ENCODE measurements at regions not wholly inside any gene's neighbourhood (a gene's known extent, or its start where the extent isn't known, plus 50 kb on each side); places are given as distances from the start of the nearest gene placed in this dataset.

DNA sequence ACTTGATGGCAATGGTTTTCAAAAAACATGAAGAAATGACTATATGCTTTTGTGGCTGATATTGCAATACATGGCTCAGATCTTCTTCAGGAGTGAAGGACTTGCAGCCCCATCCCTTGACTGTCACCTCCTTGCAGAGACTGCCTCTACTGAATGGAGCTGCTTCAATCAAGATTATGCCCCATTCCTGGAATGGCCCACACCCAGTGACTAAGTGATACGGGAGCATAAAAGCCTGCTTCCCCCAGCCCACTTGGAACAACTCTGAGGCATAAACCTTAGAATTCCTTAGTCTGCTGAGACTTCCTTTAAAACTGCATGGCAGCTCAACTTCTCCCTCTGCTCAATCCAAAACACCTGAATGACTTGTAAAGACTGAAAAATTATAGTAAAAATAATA is 957.1 kb downstream of the SORCS3 start:
- no peaks in the 10 kb centered on the region for H3K27me3 ChIP-seq (replicated peaks in 1 of 4; ENCODE audit: control insufficient read depth in 3 of 4, extremely low read depth in 1 of 4, insufficient read depth in 3 of 4, low read length in 3 of 4)
- no peaks in the 10 kb centered on the region for H4K20me1 ChIP-seq (replicated peaks in 1 of 2; ENCODE audit: control insufficient read depth in 1 of 2, insufficient read depth in 2 of 2, low read length in 2 of 2)
- H3K14ac ChIP-seq (ENCODE audit: insufficient read length) = no peak overlapping the region
- no peak overlapping the region for H2AK5ac ChIP-seq (ENCODE audit: low read depth, low read length)
- no peak overlapping the region for H2AFZ ChIP-seq (ENCODE audit: low read length)
- H2BK20ac ChIP-seq (ENCODE audit: low read length) = no peak overlapping the region
- H2BK12ac ChIP-seq (ENCODE audit: low read depth, low read length) = no peak overlapping the region
- 78% methylated on average over 1 of the region's 1 CpG; no CpG with 5 or more reads in 1 of the 2 experiments for WGBS, 2 experiments (ENCODE audit: extremely low coverage in 1 of 2, insufficient coverage in 1 of 2, insufficient read length in 1 of 2, insufficient replicate concordance in 2 of 2, low coverage in 1 of 2, low lambda C conversion rate in 2 of 2, missing lambda C conversion rate in 1 of 2)
- H3K9me3 ChIP-seq (ENCODE audit: insufficient read depth in 2 of 2, low read depth in 1 of 2, low read length in 1 of 2) = no peaks in the 10 kb centered on the region
- no peak overlapping the region for H3K18ac ChIP-seq (ENCODE audit: extremely low read depth, low read length)
- H3K79me1 ChIP-seq (ENCODE audit: low read depth, low read length) = no peaks in the 10 kb centered on the region
- no peak overlapping the region for H4K8ac ChIP-seq (ENCODE audit: extremely low read depth, insufficient read depth, low read length)
- H3K36me3 ChIP-seq (ENCODE audit: control insufficient read depth in 2 of 4, insufficient read depth in 4 of 4, low read length in 3 of 4) = no peaks in the 10 kb centered on the region
- H3K4me3 ChIP-seq (ENCODE audit: extremely low read depth in 1 of 4, insufficient read depth in 2 of 4, low read depth in 3 of 4, low read length in 4 of 4) = no peak overlapping the region
- no peak overlapping the region for H3K23ac ChIP-seq (ENCODE audit: insufficient read length)
- H2BK5ac ChIP-seq (ENCODE audit: low read depth, low read length) = no peak overlapping the region
- H3K23me2 ChIP-seq (ENCODE audit: low read depth, low read length) = no peaks in the 10 kb centered on the region; the same call in 1 of the 2 replicates
- no peak overlapping the region; the same call in 1 of the 2 replicates for H2BK15ac ChIP-seq (ENCODE audit: low read length)
- DNase-seq (ENCODE audit: low read depth in 1 of 2, low spot score in 2 of 2) (no peak), FAIRE-seq (no peak)
- H3K4me2 ChIP-seq (ENCODE audit: insufficient read depth in 1 of 2, low read depth in 2 of 2, low read length in 2 of 2) = no peak overlapping the region
- H2BK120ac ChIP-seq (replicated peaks; ENCODE audit: low read depth, low read length) = no peak overlapping the region
- no peaks in the 10 kb centered on the region for H3K4me1 ChIP-seq (replicated peaks in 1 of 4; ENCODE audit: control insufficient read depth in 3 of 4, insufficient read depth in 4 of 4, low read length in 3 of 4)
- no peak overlapping the region for H4K5ac ChIP-seq (ENCODE audit: insufficient read length, low read depth, low read length)
- H3K9ac ChIP-seq (replicated peaks in 1 of 4; ENCODE audit: extremely low read depth in 1 of 4, low read depth in 3 of 4, low read length in 3 of 4) = no peak overlapping the region
- TF ChIP-seq JUND (IDR thresholded peaks at IDR 0.05; ENCODE audit: low read length) (no peak), SP4 (IDR thresholded peaks at IDR 0.05; ENCODE audit: low read length) (no peak), CBX5 (IDR thresholded peaks at IDR 0.05; ENCODE audit: low read depth, low read length) (no peak), POLR2A (IDR thresholded peaks at IDR 0.05; ENCODE audit: control extremely low read depth in 1 of 2, low read depth in 2 of 2, low read length in 2 of 2) (no peak), SAP30 (IDR thresholded peaks at IDR 0.05; ENCODE audit: insufficient read depth, insufficient replicate concordance, low read length) (no peak), TAF1 (IDR thresholded peaks at IDR 0.05; ENCODE audit: low read depth, low read length) (no peak), TBP (IDR thresholded peaks at IDR 0.05; ENCODE audit: low read depth, low read length) (no peak), SIN3A (conservative IDR thresholded peaks at IDR 0.05 in 1 of 2, IDR thresholded peaks at IDR 0.05 in 1 of 2; ENCODE audit: low read depth in 1 of 2, low read length in 2 of 2) (no peak)
- no peak overlapping the region for H3K4ac ChIP-seq (replicated peaks; ENCODE audit: insufficient read length, low read depth, low read length)
- POLR2A ChIA-PET (ENCODE audit: partially characterized antibody) = no interaction called here
- no peak overlapping the region for H3K56ac ChIP-seq (replicated peaks; ENCODE audit: insufficient read length, low read depth, low read length)
- H3K79me2 ChIP-seq (ENCODE audit: control insufficient read depth in 1 of 2, insufficient read depth in 2 of 2, low read length in 2 of 2) = no peaks in the 10 kb centered on the region
- CTCF ChIA-PET (ENCODE audit: partially characterized antibody) = no interaction called here
- H3K27ac ChIP-seq (ENCODE audit: low read depth, low read length) = no peak overlapping the region
- no peak overlapping the region for H4K91ac ChIP-seq (replicated peaks; ENCODE audit: insufficient read length, low read length)
